LNCaP clone FGC (cell line): ENCODE measurements at regions not wholly inside any gene's neighbourhood (a gene's known extent, or its start where the extent isn't known, plus 50 kb on each side); places are given as distances from the start of the nearest gene placed in this dataset.

Experiments
- DNase-seq: peaks from one replicate; pipeline ENCODE4 v3.0.0-alpha.2; 2011; ENCODE audit warnings: low read depth
- H3K4me3 ChIP-seq: 2 replicates; pipeline ENCODE4 v1.5.1; 2011; ENCODE audit warnings: mild to moderate bottlenecking, low read depth, low read length, control low read depth
- TF ChIP-seq, protein P1 (sequence below): IDR thresholded peaks from 2 replicates; pipeline ENCODE4 v1.5.1; 2012; ENCODE audit warnings: mild to moderate bottlenecking; ENCODE audit not compliant: control insufficient read depth, insufficient read depth; ENCODE audit errors: extremely low read depth

DNA sequence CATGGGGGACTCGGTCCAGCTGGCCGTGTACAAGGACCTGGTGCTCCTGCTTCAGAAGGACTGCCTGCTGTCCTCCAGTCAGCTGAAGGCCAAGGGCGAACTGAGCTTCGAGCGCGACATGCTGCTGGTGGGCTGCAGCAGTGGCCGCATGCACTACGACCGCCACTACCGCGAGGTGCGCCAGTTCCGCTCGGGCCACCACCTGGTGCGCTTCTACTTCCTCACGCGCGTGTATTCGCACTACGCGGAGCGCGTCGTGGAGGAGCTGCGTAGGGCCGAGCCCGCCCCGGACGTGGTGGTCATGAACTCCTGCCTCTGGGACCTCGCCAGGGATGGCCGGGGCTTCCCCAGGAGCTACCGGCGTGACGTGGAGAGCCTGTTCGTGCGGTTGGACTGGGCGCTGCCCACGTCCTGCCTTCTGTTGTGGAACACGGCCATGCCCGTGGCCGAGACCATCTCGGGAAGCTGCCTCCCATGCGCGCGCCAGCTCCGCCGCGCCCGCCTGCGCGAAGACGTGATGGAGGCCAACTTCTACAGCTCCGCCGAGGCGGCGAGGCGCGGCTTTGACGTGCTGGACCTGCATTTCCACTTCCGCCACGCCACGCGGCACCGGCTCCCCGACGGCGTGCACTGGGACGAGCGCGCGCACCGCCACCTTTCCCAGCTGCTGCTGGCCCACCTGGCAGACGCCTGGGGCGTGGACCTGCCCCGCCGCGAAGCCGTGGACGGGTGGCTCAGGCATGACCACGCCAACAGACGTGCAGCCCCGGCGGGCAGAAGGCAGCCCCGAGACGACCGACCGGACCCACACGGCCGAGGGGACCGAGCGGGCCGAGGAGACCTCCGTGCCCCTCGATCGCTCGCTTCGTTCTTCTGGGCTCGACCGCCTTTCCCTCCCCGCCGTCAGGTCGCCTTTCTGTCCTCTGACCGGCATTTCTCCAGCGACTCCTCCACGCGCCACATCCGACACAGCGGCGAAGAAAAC is 293.9 kb upstream of the ERBB4 start:
- H3K4me3 ChIP-seq, result no peak overlapping the region
- DNase-seq, result no peak
- TF ChIP-seq, protein P1, sequence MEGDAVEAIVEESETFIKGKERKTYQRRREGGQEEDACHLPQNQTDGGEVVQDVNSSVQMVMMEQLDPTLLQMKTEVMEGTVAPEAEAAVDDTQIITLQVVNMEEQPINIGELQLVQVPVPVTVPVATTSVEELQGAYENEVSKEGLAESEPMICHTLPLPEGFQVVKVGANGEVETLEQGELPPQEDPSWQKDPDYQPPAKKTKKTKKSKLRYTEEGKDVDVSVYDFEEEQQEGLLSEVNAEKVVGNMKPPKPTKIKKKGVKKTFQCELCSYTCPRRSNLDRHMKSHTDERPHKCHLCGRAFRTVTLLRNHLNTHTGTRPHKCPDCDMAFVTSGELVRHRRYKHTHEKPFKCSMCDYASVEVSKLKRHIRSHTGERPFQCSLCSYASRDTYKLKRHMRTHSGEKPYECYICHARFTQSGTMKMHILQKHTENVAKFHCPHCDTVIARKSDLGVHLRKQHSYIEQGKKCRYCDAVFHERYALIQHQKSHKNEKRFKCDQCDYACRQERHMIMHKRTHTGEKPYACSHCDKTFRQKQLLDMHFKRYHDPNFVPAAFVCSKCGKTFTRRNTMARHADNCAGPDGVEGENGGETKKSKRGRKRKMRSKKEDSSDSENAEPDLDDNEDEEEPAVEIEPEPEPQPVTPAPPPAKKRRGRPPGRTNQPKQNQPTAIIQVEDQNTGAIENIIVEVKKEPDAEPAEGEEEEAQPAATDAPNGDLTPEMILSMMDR, result no peak

GRCh38 chr2:212831671-212832199 is 293.1 kb upstream of the ERBB4 start:
- TF ChIP-seq, protein P1, result no peak
- no peak overlapping the region for H3K4me3 ChIP-seq
- no peak for DNase-seq

- TF ChIP-seq, protein P1, result no peak
- no peak for DNase-seq
- H3K4me3 ChIP-seq, result no peak overlapping the region
Measured at GRCh38 chr2:212816267-212816666, 277.7 kb upstream of the ERBB4 start.

GRCh38 chr2:212815453-212815852 is 276.9 kb upstream of the ERBB4 start:
- no peak for DNase-seq
- no peak overlapping the region for H3K4me3 ChIP-seq
- TF ChIP-seq, protein P1, result no peak

DNA sequence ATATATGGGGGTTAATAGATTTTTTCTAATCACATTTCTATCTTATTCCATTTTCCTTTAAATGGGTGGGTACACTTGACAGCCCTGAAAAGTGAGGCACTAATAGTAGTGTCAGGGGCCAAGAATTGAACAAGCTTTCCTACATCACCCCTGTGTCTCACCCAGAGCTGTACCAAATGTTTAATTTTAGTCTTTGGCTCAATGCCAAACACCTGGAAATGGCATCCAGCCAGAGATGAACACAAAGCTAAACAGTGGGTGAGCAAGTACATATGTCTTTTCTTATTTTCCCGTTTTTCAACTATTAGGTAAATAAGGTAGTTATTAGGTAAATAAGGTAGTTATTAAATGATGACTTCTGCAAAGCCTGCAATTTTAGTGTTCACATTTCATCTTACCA is 276.3 kb upstream of the ERBB4 start:
- no peak overlapping the region for H3K4me3 ChIP-seq
- TF ChIP-seq, protein P1, result no peak
- DNase-seq, result no peak

DNA sequence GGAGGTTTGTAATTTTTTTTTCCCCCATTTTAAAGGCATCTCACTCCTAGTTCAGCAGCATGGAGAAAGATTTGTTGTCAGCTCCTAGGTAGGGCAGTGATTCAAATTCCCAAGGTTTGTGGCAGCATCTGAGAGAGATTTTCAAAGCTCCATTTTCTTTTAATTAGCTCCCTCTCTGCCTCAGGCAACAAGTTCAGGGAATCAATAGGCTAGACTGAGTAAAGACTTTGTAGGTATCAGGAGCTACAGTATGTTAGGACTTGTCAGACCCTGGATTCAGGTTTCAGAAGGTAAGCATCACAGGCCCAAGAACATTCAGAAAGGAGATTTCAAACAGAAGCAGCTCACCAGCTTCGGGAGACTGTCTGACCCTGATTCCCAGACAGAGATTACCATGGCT is 273.3 kb upstream of the ERBB4 start:
- TF ChIP-seq, protein P1, result no peak
- no peak overlapping the region for H3K4me3 ChIP-seq
- no peak for DNase-seq
